ENCODE measurements at regions not wholly inside any gene's neighbourhood (a gene's known extent, or its start where the extent isn't known, plus 50 kb on each side); places are given as distances from the start of the nearest gene placed in this dataset.

DNA sequence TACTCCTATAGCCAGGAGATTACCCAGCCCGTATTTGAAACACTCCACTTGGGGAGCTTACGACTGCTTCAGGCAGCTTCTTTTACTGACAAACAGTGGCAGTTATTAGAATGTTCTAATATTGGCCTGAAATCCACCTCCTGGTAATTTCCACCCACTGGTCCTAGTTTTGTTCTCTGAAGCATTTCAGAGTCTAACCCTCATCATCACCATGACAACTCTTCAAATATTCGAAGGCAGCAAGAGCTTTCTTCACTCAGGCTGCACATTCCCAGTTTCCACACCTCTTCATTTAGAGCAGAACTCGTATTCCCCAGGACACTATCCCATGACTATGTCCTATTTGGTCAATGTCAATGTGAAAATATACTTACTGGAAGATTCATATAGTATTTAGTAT is 325.6 kb downstream of the UBE3D start:
- Histone ChIP-seq H3K27ac (no peak overlapping the region), H3K4me3 (no peak overlapping the region), H3K36me3 (ENCODE audit: low read depth, missing control alignments) (no peaks in the 10 kb centered on the region), H3K27me3 (no peaks in the 10 kb centered on the region), H3K9me3 (no peaks in the 10 kb centered on the region), H3K4me1 (no peaks in the 10 kb centered on the region)
- WGBS, 2 donors = 77 to 81% methylated on average over 4 of the region's 4 CpGs
- TF ChIP-seq POLR2A (IDR thresholded peaks at IDR 0.05) = no peak
- TF ChIP-seq, protein P1, sequence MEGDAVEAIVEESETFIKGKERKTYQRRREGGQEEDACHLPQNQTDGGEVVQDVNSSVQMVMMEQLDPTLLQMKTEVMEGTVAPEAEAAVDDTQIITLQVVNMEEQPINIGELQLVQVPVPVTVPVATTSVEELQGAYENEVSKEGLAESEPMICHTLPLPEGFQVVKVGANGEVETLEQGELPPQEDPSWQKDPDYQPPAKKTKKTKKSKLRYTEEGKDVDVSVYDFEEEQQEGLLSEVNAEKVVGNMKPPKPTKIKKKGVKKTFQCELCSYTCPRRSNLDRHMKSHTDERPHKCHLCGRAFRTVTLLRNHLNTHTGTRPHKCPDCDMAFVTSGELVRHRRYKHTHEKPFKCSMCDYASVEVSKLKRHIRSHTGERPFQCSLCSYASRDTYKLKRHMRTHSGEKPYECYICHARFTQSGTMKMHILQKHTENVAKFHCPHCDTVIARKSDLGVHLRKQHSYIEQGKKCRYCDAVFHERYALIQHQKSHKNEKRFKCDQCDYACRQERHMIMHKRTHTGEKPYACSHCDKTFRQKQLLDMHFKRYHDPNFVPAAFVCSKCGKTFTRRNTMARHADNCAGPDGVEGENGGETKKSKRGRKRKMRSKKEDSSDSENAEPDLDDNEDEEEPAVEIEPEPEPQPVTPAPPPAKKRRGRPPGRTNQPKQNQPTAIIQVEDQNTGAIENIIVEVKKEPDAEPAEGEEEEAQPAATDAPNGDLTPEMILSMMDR (IDR thresholded peaks at IDR 0.05) = no peak
- no peak for DNase-seq
- intact Hi-C loops (cut with DNase I; ENCODE audit: low total_unique reads) = no loop called here

DNA sequence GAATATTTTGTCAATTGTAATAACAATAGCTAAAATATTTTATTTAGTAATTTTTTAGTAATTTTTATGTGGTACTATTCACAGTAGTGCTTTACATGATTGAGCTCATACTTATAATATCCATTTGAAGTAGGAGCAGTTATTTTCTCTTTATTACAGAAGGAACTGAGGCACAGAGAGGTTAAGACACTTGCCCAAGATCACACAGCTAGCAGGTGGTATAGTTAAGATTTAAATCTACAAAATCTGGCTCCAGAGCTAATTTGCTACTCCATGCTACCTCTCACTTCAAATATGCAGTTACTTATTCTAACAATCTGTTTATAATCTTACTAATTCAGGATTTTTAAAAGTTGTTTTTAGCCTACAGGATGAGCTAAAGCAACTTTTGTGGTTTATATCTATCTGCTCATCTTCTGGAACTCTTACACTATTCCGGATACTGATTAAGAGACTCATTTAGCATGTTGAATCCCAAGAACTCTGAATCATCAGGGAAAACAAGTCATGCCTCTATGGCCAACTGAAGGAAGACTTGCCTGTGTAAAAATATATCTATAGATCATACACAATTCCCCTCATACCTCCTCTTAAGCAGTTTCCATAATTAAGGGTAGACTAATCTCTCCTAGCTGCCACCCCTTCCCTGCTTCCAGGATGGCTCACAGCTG is 324.2 kb downstream of the UBE3D start:
- TF ChIP-seq, protein P1 (IDR thresholded peaks at IDR 0.05) = no peak
- no peak for TF ChIP-seq POLR2A (IDR thresholded peaks at IDR 0.05)
- intact Hi-C loops (cut with DNase I; ENCODE audit: low total_unique reads) = no loop called here
- WGBS, 2 donors = 90 to 95% methylated on average over 1 of the region's 1 CpG

DNA sequence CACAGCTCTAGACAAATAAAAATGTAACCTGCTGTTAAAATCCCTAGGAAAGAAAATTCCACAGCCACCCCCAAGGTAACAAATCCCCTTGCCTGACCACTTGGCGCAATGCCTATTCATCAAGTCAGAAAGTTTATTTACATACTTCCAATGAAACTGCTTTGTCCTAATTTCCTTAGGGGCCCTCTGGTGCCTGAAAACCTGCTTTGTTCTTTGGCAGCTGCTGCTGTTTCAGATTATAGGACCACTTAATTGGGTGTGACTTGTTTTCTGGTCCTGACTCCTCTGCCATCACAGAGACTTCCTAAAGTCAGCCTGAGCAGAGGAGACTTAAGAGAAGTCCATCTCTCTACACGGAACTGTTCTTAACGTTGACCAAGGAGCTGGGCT is 323.6 kb downstream of the UBE3D start:
- no peak for TF ChIP-seq POLR2A (IDR thresholded peaks at IDR 0.05)
- TF ChIP-seq, protein P1 (IDR thresholded peaks at IDR 0.05) = no peak
- no peak overlapping the region for H3K27ac ChIP-seq
- no peak overlapping the region for H3K4me3 ChIP-seq
- intact Hi-C loops (cut with DNase I; ENCODE audit: low total_unique reads) = no loop called here
- H3K36me3 ChIP-seq (ENCODE audit: low read depth, missing control alignments) = no peaks in the 10 kb centered on the region
- H3K27me3 ChIP-seq = no peaks in the 10 kb centered on the region
- WGBS, 2 donors = 64 to 66% methylated on average over 3 of the region's 3 CpGs
- H3K9me3 ChIP-seq = no peaks in the 10 kb centered on the region
- DNase-seq = no peak
- H3K4me1 ChIP-seq = no peaks in the 10 kb centered on the region

More for the DNA sequence above, 324.2 kb downstream of the UBE3D start:
- DNase-seq = no peak
- H3K4me1 ChIP-seq = no peaks in the 10 kb centered on the region
- H3K27ac ChIP-seq = no peak overlapping the region
- no peak overlapping the region for H3K4me3 ChIP-seq
- no peaks in the 10 kb centered on the region for H3K27me3 ChIP-seq
- H3K36me3 ChIP-seq (ENCODE audit: low read depth, missing control alignments) = no peaks in the 10 kb centered on the region
- no peaks in the 10 kb centered on the region for H3K9me3 ChIP-seq

DNA sequence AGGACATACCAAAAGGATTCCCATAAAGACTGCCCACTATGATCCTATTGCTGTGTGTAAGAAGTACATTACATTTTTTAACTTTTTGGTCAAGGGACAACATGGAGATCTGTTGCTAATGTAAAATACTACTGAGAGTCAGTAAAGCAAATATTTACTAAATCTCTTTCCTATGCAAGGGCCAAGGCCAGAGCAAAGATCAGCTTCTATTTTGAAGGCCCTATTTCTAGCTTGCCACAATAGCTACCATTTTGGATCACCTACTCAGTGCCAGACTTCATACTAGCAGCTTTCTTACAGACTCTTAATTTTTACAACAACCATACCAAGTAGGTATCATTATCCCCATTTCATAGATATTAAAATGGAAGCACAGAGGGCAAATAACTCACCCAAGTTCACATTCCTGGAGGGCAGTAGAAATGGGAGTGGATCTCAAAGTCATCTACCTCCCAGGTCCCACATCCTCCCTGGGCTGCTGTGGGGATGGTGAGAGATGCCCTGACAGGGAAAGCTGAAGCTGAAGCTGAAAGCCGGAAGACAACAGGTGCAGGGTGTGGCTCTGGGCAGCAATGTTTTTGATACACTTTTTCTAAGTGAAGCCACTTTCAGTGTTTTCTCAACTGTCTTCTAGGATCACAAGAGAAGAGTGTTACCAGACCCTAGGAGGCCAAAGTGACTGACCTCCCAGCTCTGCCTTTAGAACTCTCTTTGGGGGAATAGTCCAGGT is 321.2 kb downstream of the UBE3D start:
- intact Hi-C loops (cut with DNase I; ENCODE audit: low total_unique reads) = no loop called here
- Histone ChIP-seq H3K27ac (no peak overlapping the region), H3K9me3 (no peaks in the 10 kb centered on the region), H3K27me3 (no peaks in the 10 kb centered on the region), H3K36me3 (ENCODE audit: low read depth, missing control alignments) (no peaks in the 10 kb centered on the region), H3K4me3 (no peak overlapping the region), H3K4me1 (no peaks in the 10 kb centered on the region)
- 100% methylated on average over 1 of the region's 1 CpG for WGBS, 2 donors
- TF ChIP-seq, protein P1 (IDR thresholded peaks at IDR 0.05) = no peak
- no peak for TF ChIP-seq POLR2A (IDR thresholded peaks at IDR 0.05)
- DNase-seq = no peak
